CD4-positive, alpha-beta T cell treated with Interleukin-17A for 4 hours (primary cell): ENCODE measurements at regions not wholly inside any gene's neighbourhood (a gene's known extent, or its start where the extent isn't known, plus 50 kb on each side); places are given as distances from the start of the nearest gene placed in this dataset.
"Not testable (repeated sequence)": the region's sequence is repeated elsewhere in the genome, so short reads cannot be mapped to it uniquely, and the experiment has no call there.

Experiments
- DNase-seq: peaks from one replicate; pipeline ENCODE4 v3.0.0-alpha.2; 2020; ENCODE audit warnings: mixed read lengths

DNA sequence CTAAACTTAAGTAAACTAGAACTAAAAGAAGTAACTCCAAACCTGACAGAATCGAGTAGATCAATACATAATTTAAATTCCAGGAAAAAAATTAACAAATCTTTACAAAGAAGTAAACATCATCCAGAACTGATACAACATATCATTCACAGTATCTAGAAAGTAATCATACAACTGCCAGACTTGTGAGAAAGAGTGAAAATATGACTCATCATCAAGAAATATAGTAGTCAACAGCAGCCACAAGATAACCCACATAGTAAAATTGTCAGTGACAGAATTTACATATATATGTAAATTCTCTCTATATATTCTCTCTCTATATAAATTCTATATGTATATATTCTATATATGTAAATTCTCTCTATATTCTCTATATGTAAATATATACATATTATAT lies 242.8 kb upstream of the RGS17 start:
- no peak for DNase-seq

- no peak for DNase-seq
Measured at GRCh38 chr6:153368131-153368530, 237.0 kb upstream of the RGS17 start.

GRCh38 chr6:153367021-153367420 lies 235.9 kb upstream of the RGS17 start:
- no peak for DNase-seq

- no peak for DNase-seq
Measured at GRCh38 chr6:153357391-153357790, 226.3 kb upstream of the RGS17 start.

DNA sequence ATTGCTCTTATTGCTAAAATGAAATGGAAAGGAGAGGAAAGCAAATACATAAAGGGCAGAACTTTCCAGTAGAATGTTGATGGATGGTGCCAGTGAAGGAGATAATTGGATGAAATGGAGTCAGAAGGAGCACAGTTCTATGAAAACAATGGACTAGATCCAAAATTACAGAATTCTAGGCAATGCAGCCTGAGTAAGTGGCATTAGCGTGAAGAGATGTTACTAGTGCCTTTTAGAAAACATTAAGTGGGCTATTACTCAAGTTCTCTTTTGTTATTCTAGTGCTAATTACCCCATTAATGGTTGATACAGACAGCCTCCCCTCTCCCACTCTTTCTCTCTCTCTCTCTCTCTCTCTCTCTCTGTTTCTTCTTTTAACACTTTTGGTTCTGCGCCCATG lies 209.5 kb upstream of the RGS17 start:
- DNase-seq = no peak

DNA sequence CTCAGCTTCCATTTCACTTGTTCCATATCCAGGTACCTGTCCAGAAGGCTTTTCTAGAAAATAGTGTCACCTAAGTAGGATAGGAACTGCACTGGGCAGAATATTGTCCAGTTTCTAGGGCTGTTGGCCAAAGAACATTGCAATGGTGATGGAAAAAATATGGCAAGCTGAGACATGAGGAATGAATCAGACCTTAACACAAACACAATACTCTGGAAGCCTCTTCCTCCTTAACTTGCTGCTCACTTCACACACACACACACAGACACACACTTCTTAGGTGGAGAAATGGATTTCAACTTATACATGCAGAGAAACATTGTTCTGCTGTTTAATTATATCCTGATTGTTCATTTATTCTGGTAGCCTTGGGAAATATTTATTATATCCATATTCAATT lies 203.0 kb upstream of the RGS17 start:
- DNase-seq = no peak

DNA sequence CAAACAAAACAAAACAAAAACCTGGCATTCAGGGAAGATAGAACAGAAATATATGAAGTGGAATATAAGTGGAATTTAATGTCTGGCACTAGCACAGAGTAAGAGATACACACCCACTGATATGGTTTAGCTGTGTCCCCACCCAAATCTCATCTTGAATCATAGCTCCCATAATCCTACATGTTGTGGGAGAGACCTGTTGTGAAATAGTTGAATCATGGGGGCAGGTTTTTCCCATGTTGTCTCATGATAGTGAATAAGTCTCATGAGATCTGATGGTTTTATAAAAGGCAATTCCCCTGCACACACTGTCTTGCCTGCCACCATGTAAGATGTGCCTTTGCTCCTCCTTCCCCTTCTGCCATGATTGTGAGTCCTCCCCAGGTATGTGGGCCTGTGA lies 200.1 kb upstream of the RGS17 start:
- not testable (repeated sequence) for DNase-seq

DNA sequence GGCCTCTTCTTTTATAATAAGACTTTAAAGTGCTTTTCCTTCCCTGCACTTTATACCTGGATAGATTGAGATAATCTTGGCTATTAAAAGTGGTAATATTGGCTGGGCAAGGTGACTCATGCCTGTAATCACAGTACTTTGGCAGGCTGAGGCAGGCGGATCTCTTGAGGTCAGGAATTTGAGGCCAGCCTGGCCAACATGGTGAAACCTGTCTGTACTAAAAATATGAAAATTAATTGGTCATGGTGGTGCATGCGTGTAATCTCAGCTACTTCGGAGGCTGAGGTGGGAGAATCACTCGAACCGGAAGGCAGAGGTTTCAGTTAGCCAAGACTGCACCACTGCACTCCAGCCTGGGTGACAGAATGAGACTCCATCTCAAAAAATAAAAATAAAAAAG lies 197.1 kb upstream of the RGS17 start:
- no peak for DNase-seq

- DNase-seq = no peak
Measured at GRCh38 chr6:153325661-153326060, 194.6 kb upstream of the RGS17 start.

- peak; percentile 17 for DNase-seq
Measured at GRCh38 chr6:153312634-153313033, 181.6 kb upstream of the RGS17 start.

- no peak for DNase-seq
Measured at GRCh38 chr6:153309651-153310050, 178.6 kb upstream of the RGS17 start.

DNA sequence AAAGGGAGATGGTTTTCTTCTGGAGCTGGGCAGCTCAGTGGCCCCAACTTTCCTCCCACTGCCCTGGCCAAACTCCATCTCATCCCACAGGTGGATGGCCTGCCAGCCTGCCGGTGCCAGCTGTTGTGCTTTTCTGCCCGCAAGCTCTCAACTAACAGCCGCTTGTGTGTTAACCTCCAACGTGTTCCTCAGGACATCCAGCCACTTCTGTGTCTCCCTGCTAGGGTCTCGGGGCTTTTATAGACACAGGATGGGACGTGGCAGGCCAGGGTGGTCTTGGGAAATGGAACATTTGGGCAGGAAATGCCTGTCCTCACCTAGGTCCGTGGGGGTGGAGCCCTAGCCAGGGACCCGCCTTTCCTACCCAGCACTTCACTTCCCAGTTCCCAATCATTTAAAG lies 171.1 kb upstream of the RGS17 start:
- DNase-seq = no peak

- no peak for DNase-seq
Measured at GRCh38 chr6:153301602-153302001, 170.5 kb upstream of the RGS17 start.

GRCh38 chr6:153282456-153282855 lies 151.4 kb upstream of the RGS17 start:
- not testable (repeated sequence) for DNase-seq

DNA sequence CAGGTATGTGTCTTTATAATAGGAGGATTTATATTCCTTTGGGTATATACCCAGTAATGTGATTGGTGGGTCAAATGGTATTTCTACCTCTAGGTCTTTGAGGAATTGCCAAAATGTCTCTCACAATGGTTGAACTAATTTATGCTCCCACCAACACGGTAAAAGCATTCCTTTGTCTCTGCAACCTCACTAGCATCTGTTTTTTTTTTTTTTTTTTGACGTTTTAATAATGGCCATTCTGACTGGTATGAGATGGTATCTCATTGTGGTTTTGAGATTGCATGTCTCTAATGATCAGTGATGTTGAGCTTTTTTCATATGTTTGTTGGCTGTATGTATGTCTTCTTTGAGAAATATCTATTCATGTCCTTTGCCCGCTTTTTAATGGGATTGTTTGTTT lies 144.9 kb upstream of the RGS17 start:
- DNase-seq = no peak

DNA sequence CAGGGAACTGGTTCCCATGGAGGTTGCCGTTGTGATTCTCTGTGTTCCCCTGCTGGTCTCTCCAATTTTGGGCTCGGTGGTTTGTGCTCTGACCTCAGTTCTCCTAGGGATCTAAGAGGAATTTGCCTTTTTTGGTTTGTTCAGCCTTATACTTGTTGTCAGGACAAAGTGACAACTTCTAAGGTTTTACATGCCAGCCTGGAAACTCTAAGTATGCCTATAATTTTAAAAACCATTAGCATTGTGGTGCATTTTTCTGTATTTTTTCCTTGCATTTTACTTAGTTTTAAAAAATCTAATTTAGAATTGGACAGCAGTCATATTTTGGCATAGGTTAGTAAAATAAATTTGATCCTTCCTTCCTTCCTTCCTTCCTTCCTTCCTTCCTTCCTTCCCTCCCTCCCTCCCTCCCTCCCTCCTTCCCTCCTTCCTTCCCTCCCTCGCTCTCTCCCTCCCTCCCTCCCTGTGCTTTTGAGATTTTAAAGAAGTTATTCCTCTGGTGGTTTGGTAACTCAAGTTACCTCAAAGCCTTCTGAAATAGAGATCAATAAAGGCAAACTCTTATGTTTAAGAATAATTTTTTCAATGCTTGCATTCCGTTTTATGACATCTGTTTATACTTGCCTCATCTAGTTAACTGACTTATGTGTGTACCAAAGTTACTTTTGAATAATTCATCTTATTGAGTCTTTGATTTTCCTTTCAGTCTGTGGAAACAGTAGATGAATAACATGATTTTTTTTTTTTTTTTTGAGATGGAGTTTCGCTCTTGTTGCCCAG lies 141.3 kb upstream of the RGS17 start:
- no peak for DNase-seq

DNA sequence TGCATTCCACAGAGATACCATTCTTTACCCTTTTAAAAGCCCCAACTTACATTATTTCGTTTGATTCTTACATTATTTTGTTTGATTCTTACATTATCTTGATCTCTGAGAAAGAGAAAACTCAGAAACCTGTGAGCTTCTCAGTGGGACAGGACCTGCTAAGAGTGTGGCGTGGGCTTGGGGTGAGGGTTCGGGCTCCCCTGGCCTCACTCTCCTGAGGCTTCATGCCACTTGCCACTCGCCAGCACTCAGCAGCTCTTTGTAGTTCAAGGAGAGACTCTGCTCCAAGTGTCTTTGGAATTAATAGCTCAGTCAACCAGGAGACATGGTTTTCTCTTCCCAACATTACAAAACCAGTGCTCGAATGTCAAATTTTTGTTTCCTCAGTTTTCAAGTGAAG lies 132.4 kb upstream of the RGS17 start:
- no peak for DNase-seq

DNA sequence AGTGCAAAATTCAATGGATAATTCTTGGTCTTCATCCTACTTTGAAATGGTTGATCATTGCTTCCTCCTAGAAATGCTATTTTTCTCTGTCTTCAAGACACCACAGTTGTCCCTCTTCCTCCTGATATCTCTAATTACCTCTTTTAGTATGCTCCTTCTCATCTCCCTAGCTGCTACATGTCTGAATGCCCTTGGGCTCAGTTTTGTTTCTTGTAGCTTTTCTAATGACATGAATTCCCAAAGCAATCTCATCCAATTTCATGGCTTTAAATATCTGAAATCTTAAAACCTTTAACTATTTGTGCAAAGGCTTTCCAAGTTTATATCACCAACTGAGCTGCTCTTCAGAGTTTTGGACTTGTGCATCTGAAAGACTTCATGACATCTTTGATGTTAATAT lies 120.2 kb upstream of the RGS17 start:
- DNase-seq = no peak

DNA sequence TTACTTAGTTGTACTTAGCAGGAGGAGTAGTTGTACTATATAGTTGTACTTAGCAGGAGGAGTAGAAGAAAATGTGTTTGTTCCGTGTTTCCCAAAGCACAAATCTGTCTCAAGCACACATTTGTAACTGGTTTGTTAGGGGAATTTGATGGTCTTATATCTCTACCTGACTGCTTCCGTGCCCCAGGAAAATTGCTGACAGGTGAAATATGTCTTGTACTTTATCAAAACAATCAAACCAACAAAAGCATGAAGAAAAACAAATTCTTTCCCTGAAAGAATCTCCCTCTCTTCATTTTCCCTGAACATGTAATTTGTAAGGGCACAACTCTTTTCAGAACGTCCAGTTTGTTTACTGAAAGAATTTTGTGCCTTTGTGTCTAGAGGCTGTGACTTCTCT lies 106.6 kb upstream of the RGS17 start:
- DNase-seq = no peak

DNA sequence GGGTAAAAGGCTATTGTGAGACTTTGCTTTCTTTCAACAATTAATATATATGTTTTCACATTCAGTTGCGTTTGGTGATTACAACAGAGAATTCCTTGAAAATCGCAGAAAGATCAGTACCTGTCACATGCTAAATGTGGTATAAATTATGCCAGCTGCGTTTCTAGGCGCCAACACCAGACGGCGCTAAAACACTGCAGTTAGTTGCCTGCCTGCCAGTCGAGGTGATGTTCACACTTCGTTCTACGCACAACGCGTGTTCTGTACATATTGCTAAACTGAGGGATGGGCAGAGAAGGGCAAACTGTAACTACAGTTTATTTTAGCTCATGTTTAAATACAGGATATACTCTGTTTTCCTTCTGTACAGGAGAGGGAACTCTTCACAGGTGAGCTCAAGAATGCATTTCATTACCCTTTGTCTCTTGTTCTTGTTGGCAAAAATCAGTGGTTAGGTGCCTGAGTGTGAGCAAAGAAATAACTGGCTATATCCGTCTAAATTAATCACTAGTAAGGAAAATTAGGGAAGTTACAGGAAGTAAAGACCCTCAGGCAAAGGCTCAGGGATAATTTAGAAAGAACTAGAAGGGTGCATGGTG lies 100.1 kb upstream of the RGS17 start:
- DNase-seq = no peak

DNA sequence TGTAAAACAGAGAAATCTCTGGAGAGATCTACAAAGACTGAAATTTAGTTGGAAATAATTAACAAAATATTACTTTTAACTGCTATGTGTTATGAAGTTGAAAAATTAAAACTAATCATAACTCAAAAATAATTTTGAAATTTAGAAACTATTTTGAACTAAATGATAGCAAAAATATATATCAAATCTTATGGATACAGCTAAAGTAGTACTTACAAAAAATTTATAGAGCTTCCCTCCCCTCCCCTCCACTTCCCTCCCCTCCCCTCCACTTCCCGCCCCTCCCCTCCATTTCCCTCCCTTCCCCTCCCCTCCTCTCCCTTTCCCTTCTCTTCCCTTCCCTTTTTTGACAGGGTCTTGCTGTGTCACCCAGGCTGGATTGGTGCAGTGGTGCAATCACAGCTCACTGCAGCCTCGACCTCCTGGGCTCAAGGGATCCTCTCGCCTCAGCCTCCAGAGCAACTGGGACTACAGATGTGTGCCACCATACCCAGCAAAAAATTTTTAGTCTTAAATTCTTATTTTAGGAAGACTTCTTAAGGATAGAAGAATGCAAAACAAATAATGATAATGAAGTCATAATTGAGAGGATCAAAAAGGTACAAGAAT lies 87.2 kb upstream of the RGS17 start:
- DNase-seq = no peak

DNA sequence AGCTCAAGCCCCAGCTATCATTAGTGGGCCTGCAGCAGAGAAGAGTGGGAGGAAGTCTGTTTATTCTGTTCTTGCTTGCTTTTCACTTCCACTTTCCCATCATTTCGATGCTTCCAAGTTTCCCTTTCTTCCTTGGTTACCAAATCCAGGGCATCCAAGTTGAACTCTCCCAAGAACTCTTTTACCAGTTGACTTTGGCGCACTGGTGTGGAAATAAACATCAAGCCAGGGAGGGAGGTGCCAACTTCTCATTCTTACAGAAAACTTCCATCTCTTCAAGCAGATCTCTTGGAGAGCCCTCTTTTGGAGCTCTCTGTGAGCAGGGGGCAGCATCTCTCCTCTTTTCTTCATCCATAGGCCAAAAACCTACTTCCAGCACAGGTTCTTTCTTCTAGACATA lies 85.7 kb upstream of the RGS17 start:
- DNase-seq = no peak

DNA sequence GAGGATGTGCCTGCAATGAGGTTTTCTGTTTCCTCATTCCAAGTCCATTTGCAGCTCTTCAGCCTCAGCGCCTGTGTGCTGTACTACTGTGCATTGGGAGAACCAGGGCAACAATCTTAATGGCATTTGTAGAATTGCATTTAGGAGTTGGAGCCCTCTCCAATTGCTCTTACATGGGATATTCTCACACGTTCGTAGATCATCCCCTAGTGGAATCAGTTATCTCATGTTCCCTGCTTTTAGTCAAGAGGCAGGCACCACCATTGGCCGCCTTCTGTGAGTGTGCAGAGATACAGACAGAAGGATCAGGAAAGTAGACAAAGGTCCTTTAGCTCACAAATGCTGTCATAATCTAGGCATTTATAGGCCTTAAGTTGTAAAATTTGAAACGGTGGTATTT lies 84.2 kb upstream of the RGS17 start:
- DNase-seq = no peak

DNA sequence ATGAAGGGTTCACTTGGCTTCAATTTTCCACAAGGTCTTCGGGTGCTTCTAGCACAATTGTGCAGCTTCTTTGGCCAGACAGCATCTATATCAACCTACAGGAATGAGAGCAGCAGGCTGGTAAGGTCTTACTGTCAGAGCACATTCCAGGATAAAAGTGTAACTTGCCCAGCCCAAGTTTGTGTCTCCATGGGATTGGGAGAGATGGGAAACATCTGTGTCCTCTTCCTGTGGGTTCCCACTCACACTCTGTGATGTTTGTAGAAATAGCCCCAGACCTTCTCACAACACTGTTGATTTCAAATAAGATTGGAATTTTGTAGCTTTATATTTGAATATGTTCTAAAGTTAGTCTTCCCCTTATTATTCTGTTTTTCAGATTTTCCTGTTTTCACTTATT lies 83.4 kb upstream of the RGS17 start:
- no peak for DNase-seq

DNA sequence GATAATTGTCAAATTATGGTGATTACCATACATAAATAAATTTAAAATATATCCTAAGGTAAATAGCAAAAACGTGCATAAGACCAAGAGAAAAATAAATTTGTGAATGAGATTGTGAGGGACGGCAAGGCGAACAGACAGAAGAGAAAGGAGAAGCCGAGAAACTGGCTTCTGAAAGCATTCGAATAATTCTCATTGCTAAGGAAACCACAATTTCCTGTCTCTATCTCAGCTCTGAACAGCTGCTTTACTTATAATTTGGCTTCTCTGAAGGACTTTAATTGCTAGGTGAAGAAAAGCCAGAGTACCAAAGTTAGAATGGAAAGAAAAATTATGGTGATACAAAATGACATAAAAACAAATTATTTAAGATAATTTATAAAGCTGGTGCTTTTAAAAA lies 79.0 kb upstream of the RGS17 start:
- DNase-seq = no peak
